G401 (cell line): ENCODE measurements at regions not wholly inside any gene's neighbourhood (a gene's known extent, or its start where the extent isn't known, plus 50 kb on each side); places are given as distances from the start of the nearest gene placed in this dataset.
"Not testable (repeated sequence)": the region's sequence is repeated elsewhere in the genome, so short reads cannot be mapped to it uniquely, and the experiment has no call there.

Experiments
- DNase-seq: peaks from one replicate; pipeline ENCODE4 v3.0.0-alpha.2; 2015; ENCODE audit warnings: low spot score
- in situ Hi-C: cut with HindIII; loops from 2 replicates; pipeline ENCODE4 v1.10.0; 2016; ENCODE audit warnings: low sequenced_read_pairs, mixed read lengths

GRCh38 chr5:3110371-3110770, 358.9 kb upstream of the IRX2 start:
- in situ Hi-C loops = no loop called here
- DNase-seq = no peak

- no peak for DNase-seq
- in situ Hi-C loops = no loop called here
These were observed 355.7 kb upstream of the IRX2 start for GRCh38 chr5:3107156-3107611.

- DNase-seq = no peak
- in situ Hi-C loops = no loop called here
These were observed 354.1 kb upstream of the IRX2 start for GRCh38 chr5:3105581-3105980.

GRCh38 chr5:3105172-3105571, 353.7 kb upstream of the IRX2 start:
- in situ Hi-C loops = no loop called here

GRCh38 chr5:3104429-3105060, 353.1 kb upstream of the IRX2 start:
- in situ Hi-C loops = no loop called here

More at GRCh38 chr5:3105172-3105571, 353.7 kb upstream of the IRX2 start:
- no peak for DNase-seq

GRCh38 chr5:3103262-3103811, 351.9 kb upstream of the IRX2 start:
- in situ Hi-C loops = no loop called here
- no peak for DNase-seq

More at GRCh38 chr5:3104429-3105060, 353.1 kb upstream of the IRX2 start:
- DNase-seq = no peak

- in situ Hi-C loops = no loop called here
- no peak for DNase-seq
These were observed 351.1 kb upstream of the IRX2 start for GRCh38 chr5:3102531-3102930.

- in situ Hi-C loops = no loop called here
- DNase-seq = no peak
These were observed 350.1 kb upstream of the IRX2 start for GRCh38 chr5:3101561-3101960.

- in situ Hi-C loops = no loop called here
- DNase-seq = no peak
These were observed 349.6 kb upstream of the IRX2 start for GRCh38 chr5:3100921-3101551.

GRCh38 chr5:3099954-3100353, 348.5 kb upstream of the IRX2 start:
- in situ Hi-C loops = no loop called here
- DNase-seq = no peak

GRCh38 chr5:3099526-3099925, 348.0 kb upstream of the IRX2 start:
- in situ Hi-C loops = no loop called here
- no peak for DNase-seq

- in situ Hi-C loops = no loop called here
- no peak for DNase-seq
These were observed 347.3 kb upstream of the IRX2 start for GRCh38 chr5:3098821-3099220.

GRCh38 chr5:3092664-3093063, 341.2 kb upstream of the IRX2 start:
- in situ Hi-C loops = no loop called here
- no peak for DNase-seq

GRCh38 chr5:3092211-3092610, 340.7 kb upstream of the IRX2 start:
- in situ Hi-C loops = no loop called here
- DNase-seq = no peak

- in situ Hi-C loops = no loop called here
- no peak for DNase-seq
These were observed 339.7 kb upstream of the IRX2 start for GRCh38 chr5:3091040-3091774.

GRCh38 chr5:3090305-3090704, 338.8 kb upstream of the IRX2 start:
- DNase-seq, in situ Hi-C loops: not testable (repeated sequence)

GRCh38 chr5:3080366-3080765, 328.9 kb upstream of the IRX2 start:
- no peak for DNase-seq
- in situ Hi-C loops = no loop called here

GRCh38 chr5:3077684-3078083, 326.2 kb upstream of the IRX2 start:
- DNase-seq = no peak
- in situ Hi-C loops = no loop called here

GRCh38 chr5:3075309-3075708, 323.8 kb upstream of the IRX2 start:
- in situ Hi-C loops = no loop called here

GRCh38 chr5:3068401-3068800, 316.9 kb upstream of the IRX2 start:
- in situ Hi-C loops = no loop called here
- DNase-seq = no peak

More at GRCh38 chr5:3075309-3075708, 323.8 kb upstream of the IRX2 start:
- DNase-seq = no peak
